ENCODE measurements at regions not wholly inside any gene's neighbourhood (a gene's known extent, or its start where the extent isn't known, plus 50 kb on each side); places are given as distances from the start of the nearest gene placed in this dataset.
"Not testable (repeated sequence)": the region's sequence is repeated elsewhere in the genome, so short reads cannot be mapped to it uniquely, and the experiment has no call there.

- no peaks in the 10 kb centered on the region for H3K4me1 Mint-ChIP-seq (ENCODE audit: low read depth, unreplicated experiment)
- Histone ChIP-seq H3K4me3 (ENCODE audit: low read depth, low read length) (no peak overlapping the region), H3K27me3 (replicated peaks; ENCODE audit: control insufficient read depth, insufficient read depth, low read length) (no peaks in the 10 kb centered on the region), H3K9me3 (no peaks in the 10 kb centered on the region), H3K36me3 (ENCODE audit: control insufficient read depth, insufficient read depth, low read length) (no peaks in the 10 kb centered on the region), H3K4me1 (no peaks in the 10 kb centered on the region)
- peaks cover 5% of the 10 kb centered on the region for H3K36me3 Mint-ChIP-seq (ENCODE audit: insufficient read depth, unreplicated experiment)
- H3K4me3 Mint-ChIP-seq (ENCODE audit: unreplicated experiment), result no peak overlapping the region
- TF ChIP-seq CTCF (IDR thresholded peaks at IDR 0.05; ENCODE audit: insufficient read depth in 1 of 2, low read depth in 1 of 2, low read length in 1 of 2, severe bottlenecking in 1 of 2, unreplicated experiment in 1 of 2), result no peak
- ChIA-PET CTCF (no interaction called here), POLR2A (no interaction called here)
- DNase-seq, result no peak
- BruUV-seq (replicated peaks), result no TSS peak
- peaks cover 19% of the 10 kb centered on the region for H3K27me3 Mint-ChIP-seq (ENCODE audit: insufficient read depth, unreplicated experiment)
- H3K9me3 Mint-ChIP-seq (ENCODE audit: unreplicated experiment), result no peaks in the 10 kb centered on the region
- intact Hi-C loops (cut with micrococcal nuclease; ENCODE audit: unreplicated experiment), result loop anchor here (5.0 kb wide), 1 partner anchor 145 kb away; no protein-coding TSS in a partner anchor
- H3K27ac Mint-ChIP-seq (ENCODE audit: unreplicated experiment), result no peak overlapping the region
Observed at GRCh38 chr14:105617201-105617777, 90.9 kb downstream of the TMEM121 start.

GRCh38 chr14:105617805-105618204 is 91.4 kb downstream of the TMEM121 start:
- intact Hi-C loops (cut with micrococcal nuclease; ENCODE audit: unreplicated experiment), result loop anchor here (5.0 kb wide), 1 partner anchor 144 kb away; no protein-coding TSS in a partner anchor
- H3K27ac Mint-ChIP-seq (ENCODE audit: unreplicated experiment); H3K4me3 Mint-ChIP-seq (ENCODE audit: unreplicated experiment); H3K4me3 ChIP-seq (ENCODE audit: low read depth, low read length); H3K9me3 Mint-ChIP-seq (ENCODE audit: unreplicated experiment); H3K4me1 Mint-ChIP-seq (ENCODE audit: low read depth, unreplicated experiment); BruUV-seq (replicated peaks); H3K36me3 ChIP-seq (ENCODE audit: control insufficient read depth, insufficient read depth, low read length); CTCF ChIA-PET; H3K9me3 ChIP-seq; H3K27me3 ChIP-seq (replicated peaks; ENCODE audit: control insufficient read depth, insufficient read depth, low read length); H3K36me3 Mint-ChIP-seq (ENCODE audit: insufficient read depth, unreplicated experiment); POLR2A ChIA-PET; H3K4me1 ChIP-seq; DNase-seq: not testable (repeated sequence)
- peaks cover 21% of the 10 kb centered on the region for H3K27me3 Mint-ChIP-seq (ENCODE audit: insufficient read depth, unreplicated experiment)

GRCh38 chr14:105619324-105619723 is 92.9 kb downstream of the TMEM121 start:
- H3K9me3 Mint-ChIP-seq (ENCODE audit: unreplicated experiment); DNase-seq; H3K27me3 ChIP-seq (replicated peaks; ENCODE audit: control insufficient read depth, insufficient read depth, low read length); BruUV-seq (replicated peaks); CTCF ChIA-PET; H3K4me1 ChIP-seq; H3K4me1 Mint-ChIP-seq (ENCODE audit: low read depth, unreplicated experiment); H3K9me3 ChIP-seq; H3K36me3 Mint-ChIP-seq (ENCODE audit: insufficient read depth, unreplicated experiment); H3K36me3 ChIP-seq (ENCODE audit: control insufficient read depth, insufficient read depth, low read length); H3K4me3 Mint-ChIP-seq (ENCODE audit: unreplicated experiment); H3K4me3 ChIP-seq (ENCODE audit: low read depth, low read length); POLR2A ChIA-PET; H3K27ac Mint-ChIP-seq (ENCODE audit: unreplicated experiment): not testable (repeated sequence)
- H3K27me3 Mint-ChIP-seq (ENCODE audit: insufficient read depth, unreplicated experiment), result peaks cover 20% of the 10 kb centered on the region
- intact Hi-C loops (cut with micrococcal nuclease; ENCODE audit: unreplicated experiment), result loop anchor here (5.0 kb wide), 1 partner anchor 143 kb away; no protein-coding TSS in a partner anchor

- POLR2A ChIA-PET; DNase-seq; H3K4me1 ChIP-seq; H3K4me3 Mint-ChIP-seq (ENCODE audit: unreplicated experiment); BruUV-seq (replicated peaks); H3K36me3 ChIP-seq (ENCODE audit: control insufficient read depth, insufficient read depth, low read length); H3K9me3 Mint-ChIP-seq (ENCODE audit: unreplicated experiment); H3K36me3 Mint-ChIP-seq (ENCODE audit: insufficient read depth, unreplicated experiment); H3K27ac Mint-ChIP-seq (ENCODE audit: unreplicated experiment); CTCF ChIA-PET; intact Hi-C loops (cut with micrococcal nuclease; ENCODE audit: unreplicated experiment); H3K4me1 Mint-ChIP-seq (ENCODE audit: low read depth, unreplicated experiment); H3K4me3 ChIP-seq (ENCODE audit: low read depth, low read length); H3K27me3 ChIP-seq (replicated peaks; ENCODE audit: control insufficient read depth, insufficient read depth, low read length); H3K9me3 ChIP-seq: not testable (repeated sequence)
- peaks cover 27% of the 10 kb centered on the region for H3K27me3 Mint-ChIP-seq (ENCODE audit: insufficient read depth, unreplicated experiment)
Observed at GRCh38 chr14:105620178-105620864, 93.9 kb downstream of the TMEM121 start.

- H3K4me3 ChIP-seq (ENCODE audit: low read depth, low read length); CTCF ChIA-PET; H3K4me1 ChIP-seq; BruUV-seq (replicated peaks); H3K27me3 ChIP-seq (replicated peaks; ENCODE audit: control insufficient read depth, insufficient read depth, low read length); H3K9me3 Mint-ChIP-seq (ENCODE audit: unreplicated experiment); DNase-seq; H3K4me1 Mint-ChIP-seq (ENCODE audit: low read depth, unreplicated experiment); POLR2A ChIA-PET; H3K4me3 Mint-ChIP-seq (ENCODE audit: unreplicated experiment); H3K9me3 ChIP-seq; H3K36me3 ChIP-seq (ENCODE audit: control insufficient read depth, insufficient read depth, low read length); H3K36me3 Mint-ChIP-seq (ENCODE audit: insufficient read depth, unreplicated experiment); H3K27ac Mint-ChIP-seq (ENCODE audit: unreplicated experiment); intact Hi-C loops (cut with micrococcal nuclease; ENCODE audit: unreplicated experiment): not testable (repeated sequence)
- H3K27me3 Mint-ChIP-seq (ENCODE audit: insufficient read depth, unreplicated experiment), result peaks cover 23% of the 10 kb centered on the region
Observed at GRCh38 chr14:105620865-105621471, 94.6 kb downstream of the TMEM121 start.

- BruUV-seq (replicated peaks); H3K9me3 Mint-ChIP-seq (ENCODE audit: unreplicated experiment); H3K36me3 ChIP-seq (ENCODE audit: control insufficient read depth, insufficient read depth, low read length); H3K36me3 Mint-ChIP-seq (ENCODE audit: insufficient read depth, unreplicated experiment); H3K4me3 ChIP-seq (ENCODE audit: low read depth, low read length); H3K27me3 ChIP-seq (replicated peaks; ENCODE audit: control insufficient read depth, insufficient read depth, low read length); H3K4me1 Mint-ChIP-seq (ENCODE audit: low read depth, unreplicated experiment); H3K4me3 Mint-ChIP-seq (ENCODE audit: unreplicated experiment); POLR2A ChIA-PET; intact Hi-C loops (cut with micrococcal nuclease; ENCODE audit: unreplicated experiment); H3K9me3 ChIP-seq; CTCF ChIA-PET; H3K4me1 ChIP-seq; DNase-seq; H3K27ac Mint-ChIP-seq (ENCODE audit: unreplicated experiment): not testable (repeated sequence)
- peaks cover 22% of the 10 kb centered on the region for H3K27me3 Mint-ChIP-seq (ENCODE audit: insufficient read depth, unreplicated experiment)
Observed at GRCh38 chr14:105621479-105622328, 95.3 kb downstream of the TMEM121 start.
